IMR-90 (cell line): ENCODE measurements at regions not wholly inside any gene's neighbourhood (a gene's known extent, or its start where the extent isn't known, plus 50 kb on each side); places are given as distances from the start of the nearest gene placed in this dataset.

Experiments
- ATAC-seq: fragments of 200-7000 bp; cut with Tn5 transposase; 2 replicates; pipeline ENCODE4 v1.9.1; 2020; ENCODE audit warnings: low read depth, mild to moderate bottlenecking, moderate library complexity
- BruUV-seq: library from RNA; stranded (reverse); fragments of 400-500 nt; replicated peaks from 2 replicates; lab custom pipeline; 2021; lab: Mats Ljungman, UMichigan
- CTCF ChIA-PET: fragments of 300-600 bp; formaldehyde crosslinking; extraction: SDS; loops from one replicate; lab custom pipeline; 2021; ENCODE audit warnings: antibody characterized with exemption; lab: Yijun Ruan, JAX
- POLR2A ChIA-PET: fragments of 300-600 bp; sonication (Branson Sonifier 250); formaldehyde crosslinking; loops from one replicate; lab custom pipeline; 2022; ENCODE audit warnings: antibody characterized with exemption; ENCODE audit not compliant: unreplicated experiment; lab: Charles Lee
- DNase-seq: peaks from one replicate; pipeline ENCODE4 v3.0.0; 2013
- H2AFZ ChIP-seq: replicated peaks from 2 replicates; pipeline ENCODE3; 2013; ENCODE audit warnings: low read length, mild to moderate bottlenecking; ENCODE audit not compliant: poor library complexity
- H2AK5ac ChIP-seq: 2 replicates; pipeline ENCODE4 v1.6.1; 2013; ENCODE audit warnings: low read depth, low read length, inconsistent platforms
- H2AK9ac ChIP-seq: replicated peaks from 2 replicates; pipeline ENCODE3; 2013; ENCODE audit warnings: mild to moderate bottlenecking, low read depth, low read length, moderate library complexity; ENCODE audit not compliant: poor library complexity
- H2BK120ac ChIP-seq: 2 replicates; pipeline ENCODE4 v1.6.1; 2013; ENCODE audit warnings: low read depth, low read length, inconsistent platforms
- H2BK15ac ChIP-seq: 3 replicates; pipeline ENCODE4 v1.6.1; 2013; ENCODE audit warnings: low read depth, low read length, inconsistent platforms
- H2BK20ac ChIP-seq: 2 replicates; pipeline ENCODE4 v1.6.1; 2013; ENCODE audit warnings: low read depth, mild to moderate bottlenecking, inconsistent platforms, low read length, moderate library complexity
- H2BK5ac ChIP-seq: 2 replicates; pipeline ENCODE4 v1.6.1; 2013; ENCODE audit warnings: mild to moderate bottlenecking, low read depth, low read length, inconsistent platforms; ENCODE audit not compliant: poor library complexity, severe bottlenecking
- H3K14ac ChIP-seq: replicated peaks from 2 replicates; pipeline ENCODE4 v1.6.1; 2013; ENCODE audit warnings: low read depth, low read length, inconsistent platforms
- H3K18ac ChIP-seq: 2 replicates; pipeline ENCODE4 v1.6.1; 2013; ENCODE audit warnings: low read depth, low read length, control low read depth
- H3K23ac ChIP-seq: 2 replicates; pipeline ENCODE4 v1.6.1; 2013; ENCODE audit warnings: low read depth, low read length, inconsistent platforms
- H3K27ac ChIP-seq: 2 replicates; pipeline ENCODE4 v1.5.1; 2013; ENCODE audit warnings: mild to moderate bottlenecking, control low read depth, low read length; ENCODE audit not compliant: insufficient read depth
- H3K27me3 ChIP-seq: 2 replicates; pipeline ENCODE4 v1.6.1; 2013; ENCODE audit warnings: low read length; ENCODE audit not compliant: control insufficient read depth, insufficient read depth
- H3K36me3 ChIP-seq: 2 replicates; pipeline ENCODE4 v1.6.1; 2013; ENCODE audit warnings: low read length, mixed read lengths; ENCODE audit not compliant: control insufficient read depth, insufficient read depth
- H3K4ac ChIP-seq: 2 replicates; pipeline ENCODE4 v1.6.1; 2013; ENCODE audit warnings: low read depth, low read length, inconsistent platforms
- H3K4me1 ChIP-seq: 2 replicates; pipeline ENCODE4 v1.6.1; 2013; ENCODE audit warnings: low read length, mixed read lengths; ENCODE audit not compliant: control insufficient read depth, insufficient read depth
- H3K4me2 ChIP-seq: 2 replicates; pipeline ENCODE4 v1.6.1; 2013; ENCODE audit warnings: low read depth, mild to moderate bottlenecking, control low read depth, low read length, moderate library complexity
- H3K4me3 ChIP-seq: 2 replicates; pipeline ENCODE4 v1.5.1; 2013; ENCODE audit warnings: low read depth, mild to moderate bottlenecking, control low read depth, low read length, moderate library complexity; ENCODE audit not compliant: insufficient read depth
- H3K56ac ChIP-seq: 2 replicates; pipeline ENCODE4 v1.6.1; 2013; ENCODE audit warnings: low read length, inconsistent platforms; ENCODE audit not compliant: insufficient read depth; ENCODE audit errors: extremely low read depth
- H3K79me1 ChIP-seq, 2 experiments: 2 replicates each; pipeline ENCODE4 v1.6.1; 2013; ENCODE audit warnings: low read length in 2 of 2, inconsistent platforms in 1 of 2, low read depth in 1 of 2
- H3K9ac ChIP-seq: 2 replicates; pipeline ENCODE4 v1.6.1; 2013; ENCODE audit warnings: low read depth, low read length, control low read depth
- H3K9me1 ChIP-seq: 2 replicates; pipeline ENCODE4 v1.6.1; 2013; ENCODE audit warnings: low read length, inconsistent platforms; ENCODE audit not compliant: insufficient read depth
- H3K9me3 ChIP-seq: 2 replicates; pipeline ENCODE4 v1.6.1; 2013; ENCODE audit warnings: low read length; ENCODE audit not compliant: control insufficient read depth, insufficient read depth
- H4K20me1 ChIP-seq: 2 replicates; pipeline ENCODE4 v1.6.1; 2013; ENCODE audit warnings: low read length, inconsistent platforms; ENCODE audit not compliant: insufficient read depth
- H4K5ac ChIP-seq: 2 replicates; pipeline ENCODE4 v1.6.1; 2013; ENCODE audit warnings: mild to moderate bottlenecking, low read depth, low read length, control low read depth
- H4K8ac ChIP-seq, 2 experiments: 2 replicates each; pipeline ENCODE4 v1.6.1; 2013; ENCODE audit warnings: low read depth in 2 of 2, low read length in 2 of 2, control low read depth in 1 of 2, inconsistent platforms in 1 of 2
- H4K91ac ChIP-seq: 2 replicates; pipeline ENCODE4 v1.6.1; 2013; ENCODE audit warnings: low read depth, low read length, inconsistent platforms; ENCODE audit not compliant: insufficient read depth
- BHLHE40 ChIP-seq: fragments of 150-350 bp; IDR thresholded peaks from 2 replicates; pipeline ENCODE4 v1.6.1; 2016; ENCODE audit warnings: mild to moderate bottlenecking, low read depth, low read length
- CTCF ChIP-seq: conservative IDR thresholded peaks from 2 replicates; pipeline ENCODE4 v1.5.1; 2012; ENCODE audit warnings: mild to moderate bottlenecking, low read depth, low read length, improper control_type of control experiment
- FOS ChIP-seq: fragments of 150-350 bp; IDR thresholded peaks from 2 replicates; pipeline ENCODE4 v1.6.1; 2016; ENCODE audit warnings: low read depth, low read length
- POLR2A ChIP-seq: IDR thresholded peaks from 2 replicates; pipeline ENCODE4 v1.6.1; 2012; ENCODE audit warnings: mild to moderate bottlenecking, low read depth, low read length
- RAD21 ChIP-seq: IDR thresholded peaks from 2 replicates; pipeline ENCODE4 v1.6.1; 2012; ENCODE audit warnings: low read length, improper control_type of control experiment
- RFX5 ChIP-seq: IDR thresholded peaks from 2 replicates; pipeline ENCODE4 v1.8.0; 2012; ENCODE audit warnings: low read depth, mild to moderate bottlenecking, low read length, moderate library complexity
- SMC3 ChIP-seq: fragments of 150-350 bp; IDR thresholded peaks from 2 replicates; pipeline ENCODE4 v1.6.1; 2016; ENCODE audit warnings: low read depth, mild to moderate bottlenecking, antibody characterized with exemption, low read length, moderate library complexity
- WGBS, 2 experiments: methylation state at CpG; one replicate each; pipeline versions ENCODE4 v1.1.5 to v1.1.7; 2013; ENCODE audit warnings: missing lambda C conversion rate in 2 of 2; ENCODE audit not compliant: insufficient read length in 1 of 2; ENCODE audit errors: extremely low coverage in 2 of 2; 5-methylcytosine and 5-hydroxymethylcytosine counted together
- dilution Hi-C: fragments of 300-500 bp; cut with HindIII; formaldehyde crosslinking; loops from one replicate; pipeline ENCODE4 v1.14.3; 2018; ENCODE audit warnings: low sequenced_read_pairs; ENCODE audit not compliant: unreplicated experiment
- in situ Hi-C: fragments of 300-500 bp; cut with MboI; formaldehyde crosslinking; loops from 3 replicates; pipeline ENCODE4 v1.14.3; 2019; ENCODE audit warnings: low sequenced_read_pairs, inconsistent platforms, mixed read lengths
- intact Hi-C: fragments of 100-400 bp; cut with micrococcal nuclease; formaldehyde crosslinking; loops from 2 replicates; pipeline ENCODE4 v1.10.0; 2022
- TF ChIP-seq, protein P1 (sequence below): fragments of 150-350 bp; IDR thresholded peaks from 2 replicates; pipeline ENCODE4 v1.6.1; 2017; ENCODE audit warnings: mild to moderate bottlenecking, antibody characterized with exemption, low read length, low read depth
- TF ChIP-seq, protein P2 (sequence below): fragments of 150-350 bp; IDR thresholded peaks from 2 replicates; pipeline ENCODE4 v1.6.1; 2016; ENCODE audit warnings: low read depth, mild to moderate bottlenecking, low read length, moderate library complexity, borderline replicate concordance

GRCh38 chr9:119761812-119762211, 392.6 kb upstream of the BRINP1 start:
- peaks cover 6% of the 10 kb centered on the region; the same call in 1 of the 2 replicates for H3K9me3 ChIP-seq
- H3K27ac ChIP-seq = no peak overlapping the region
- ChIA-PET CTCF (no interaction called here), POLR2A (no interaction called here)
- WGBS, 2 experiments = no CpG with 5 or more reads among the region's 2 CpGs
- no peak overlapping the region for H3K56ac ChIP-seq
- TF ChIP-seq RFX5 (no peak), FOS (no peak), POLR2A (no peak), SMC3 (no peak), RAD21 (no peak), BHLHE40 (no peak), CTCF (no peak)
- TF ChIP-seq, protein P1, sequence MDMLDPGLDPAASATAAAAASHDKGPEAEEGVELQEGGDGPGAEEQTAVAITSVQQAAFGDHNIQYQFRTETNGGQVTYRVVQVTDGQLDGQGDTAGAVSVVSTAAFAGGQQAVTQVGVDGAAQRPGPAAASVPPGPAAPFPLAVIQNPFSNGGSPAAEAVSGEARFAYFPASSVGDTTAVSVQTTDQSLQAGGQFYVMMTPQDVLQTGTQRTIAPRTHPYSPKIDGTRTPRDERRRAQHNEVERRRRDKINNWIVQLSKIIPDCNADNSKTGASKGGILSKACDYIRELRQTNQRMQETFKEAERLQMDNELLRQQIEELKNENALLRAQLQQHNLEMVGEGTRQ = no peak
- TF ChIP-seq, protein P2, sequence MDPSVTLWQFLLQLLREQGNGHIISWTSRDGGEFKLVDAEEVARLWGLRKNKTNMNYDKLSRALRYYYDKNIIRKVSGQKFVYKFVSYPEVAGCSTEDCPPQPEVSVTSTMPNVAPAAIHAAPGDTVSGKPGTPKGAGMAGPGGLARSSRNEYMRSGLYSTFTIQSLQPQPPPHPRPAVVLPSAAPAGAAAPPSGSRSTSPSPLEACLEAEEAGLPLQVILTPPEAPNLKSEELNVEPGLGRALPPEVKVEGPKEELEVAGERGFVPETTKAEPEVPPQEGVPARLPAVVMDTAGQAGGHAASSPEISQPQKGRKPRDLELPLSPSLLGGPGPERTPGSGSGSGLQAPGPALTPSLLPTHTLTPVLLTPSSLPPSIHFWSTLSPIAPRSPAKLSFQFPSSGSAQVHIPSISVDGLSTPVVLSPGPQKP = no peak
- in situ Hi-C loops (no loop called here), intact Hi-C loops (no loop called here), dilution Hi-C loops (no loop called here)
- H3K14ac ChIP-seq = no peak overlapping the region
- no peak overlapping the region for H3K18ac ChIP-seq
- no peak overlapping the region for H2AFZ ChIP-seq
- H4K91ac ChIP-seq = no peak overlapping the region
- H3K9ac ChIP-seq = no peak overlapping the region
- no peak overlapping the region for H2BK120ac ChIP-seq
- no peaks in the 10 kb centered on the region for H3K79me1 ChIP-seq
- H3K9me1 ChIP-seq = no peaks in the 10 kb centered on the region
- no peak overlapping the region for H2AK5ac ChIP-seq
- BruUV-seq = no TSS peak
- H3K4me3 ChIP-seq = no peak overlapping the region
- H2BK15ac ChIP-seq = no peak overlapping the region
- no peaks in the 10 kb centered on the region for H3K36me3 ChIP-seq
- DNase-seq (no peak), ATAC-seq (no peak)
- H3K23ac ChIP-seq = no peak overlapping the region
- no peak overlapping the region for H3K4ac ChIP-seq
- H2AK9ac ChIP-seq = no peak overlapping the region
- H3K4me2 ChIP-seq = no peak overlapping the region
- H3K4me1 ChIP-seq = no peaks in the 10 kb centered on the region
- no peak overlapping the region for H4K5ac ChIP-seq
- H2BK20ac ChIP-seq = no peak overlapping the region
- H2BK5ac ChIP-seq = no peak overlapping the region
- no peak overlapping the region for H4K8ac ChIP-seq
- H3K27me3 ChIP-seq = no peaks in the 10 kb centered on the region
- no peaks in the 10 kb centered on the region for H4K20me1 ChIP-seq
